ENCODE measurements at regions not wholly inside any gene's neighbourhood (a gene's known extent, or its start where the extent isn't known, plus 50 kb on each side); places are given as distances from the start of the nearest gene placed in this dataset.

- no peak overlapping the region for H2AFZ ChIP-seq (ENCODE audit: low read length)
- H3K79me2 ChIP-seq (ENCODE audit: low read length) = no peaks in the 10 kb centered on the region
- no peak overlapping the region for H3K9ac ChIP-seq (ENCODE audit: low read length)
- no peaks in the 10 kb centered on the region for H3K4me1 ChIP-seq (ENCODE audit: low read length)
- no peaks in the 10 kb centered on the region for H3F3A ChIP-seq (ENCODE audit: insufficient read depth, low read length)
- no peak for DNase-seq
- no peaks in the 10 kb centered on the region for H3K9me2 ChIP-seq (replicated peaks; ENCODE audit: insufficient read depth, low read length)
- no peaks in the 10 kb centered on the region for H3K36me3 ChIP-seq (replicated peaks; ENCODE audit: insufficient read depth, low read length)
- no peak overlapping the region for H3K27ac ChIP-seq (ENCODE audit: low read length)
- H3K9me3 ChIP-seq (replicated peaks; ENCODE audit: insufficient read depth, low read length) = no peaks in the 10 kb centered on the region
- no peak overlapping the region for H3K4me2 ChIP-seq (ENCODE audit: low read depth, low read length)
- no peak for TF ChIP-seq EZH2phosphoT487 (IDR thresholded peaks at IDR 0.05; ENCODE audit: low read length)
- H4K20me1 ChIP-seq (ENCODE audit: insufficient read depth, low read length) = no peaks in the 10 kb centered on the region
- H3K27me3 ChIP-seq (replicated peaks; ENCODE audit: insufficient read depth, low read length) = peaks cover 10% of the 10 kb centered on the region; the same call in 1 of the 2 replicates
- no peak overlapping the region for H3K4me3 ChIP-seq (ENCODE audit: low read length)
Measured at GRCh38 chr6:167672738-167673137, 154.0 kb upstream of the AFDN start.

- H3K4me2 ChIP-seq (ENCODE audit: low read depth, low read length) = no peak overlapping the region
- H4K20me1 ChIP-seq (ENCODE audit: insufficient read depth, low read length) = no peaks in the 10 kb centered on the region
- TF ChIP-seq EZH2 (optimal IDR thresholded peaks at IDR 0.05; ENCODE audit: low read depth, low read length) (no peak), EZH2phosphoT487 (IDR thresholded peaks at IDR 0.05; ENCODE audit: low read length) (no peak)
- H3K9me3 ChIP-seq (replicated peaks; ENCODE audit: insufficient read depth, low read length) = no peaks in the 10 kb centered on the region
- no peak overlapping the region for H2AFZ ChIP-seq (ENCODE audit: low read length)
- no peak overlapping the region for H3K27ac ChIP-seq (ENCODE audit: low read length)
- no peaks in the 10 kb centered on the region for H3K9me2 ChIP-seq (replicated peaks; ENCODE audit: insufficient read depth, low read length)
- no peak overlapping the region for H3K4me3 ChIP-seq (ENCODE audit: low read length)
- H3F3A ChIP-seq (ENCODE audit: insufficient read depth, low read length) = no peaks in the 10 kb centered on the region
- DNase-seq = no peak
- H3K79me2 ChIP-seq (ENCODE audit: low read length) = no peaks in the 10 kb centered on the region
- no peaks in the 10 kb centered on the region for H3K36me3 ChIP-seq (replicated peaks; ENCODE audit: insufficient read depth, low read length)
- H3K9ac ChIP-seq (ENCODE audit: low read length) = no peak overlapping the region
- H3K4me1 ChIP-seq (ENCODE audit: low read length) = no peaks in the 10 kb centered on the region
- peaks cover 18% of the 10 kb centered on the region for H3K27me3 ChIP-seq (replicated peaks; ENCODE audit: insufficient read depth, low read length)
Measured at GRCh38 chr6:167673946-167674345, 152.8 kb upstream of the AFDN start.

- H2AFZ ChIP-seq (ENCODE audit: low read length) = no peak overlapping the region
- no peak overlapping the region for H3K9ac ChIP-seq (ENCODE audit: low read length)
- no peak overlapping the region for H3K27ac ChIP-seq (ENCODE audit: low read length)
- no peaks in the 10 kb centered on the region for H3F3A ChIP-seq (ENCODE audit: insufficient read depth, low read length)
- H3K4me3 ChIP-seq (ENCODE audit: low read length) = no peak overlapping the region
- H4K20me1 ChIP-seq (ENCODE audit: insufficient read depth, low read length) = no peaks in the 10 kb centered on the region
- peaks cover 24% of the 10 kb centered on the region for H3K27me3 ChIP-seq (replicated peaks; ENCODE audit: insufficient read depth, low read length)
- no peak for TF ChIP-seq EZH2 (optimal IDR thresholded peaks at IDR 0.05; ENCODE audit: low read depth, low read length)
- TF ChIP-seq EZH2phosphoT487 (IDR thresholded peaks at IDR 0.05; ENCODE audit: low read length) = no peak
- TF ChIP-seq CTCF (IDR thresholded peaks at IDR 0.05; ENCODE audit: low read length) = no peak
- H3K4me1 ChIP-seq (ENCODE audit: low read length) = no peaks in the 10 kb centered on the region
- H3K9me2 ChIP-seq (replicated peaks; ENCODE audit: insufficient read depth, low read length) = no peaks in the 10 kb centered on the region
- H3K4me2 ChIP-seq (ENCODE audit: low read depth, low read length) = no peak overlapping the region
- DNase-seq = no peak
- H3K9me3 ChIP-seq (replicated peaks; ENCODE audit: insufficient read depth, low read length) = no peaks in the 10 kb centered on the region
- H3K79me2 ChIP-seq (ENCODE audit: low read length) = no peaks in the 10 kb centered on the region
- H3K36me3 ChIP-seq (replicated peaks; ENCODE audit: insufficient read depth, low read length) = no peaks in the 10 kb centered on the region
Measured at GRCh38 chr6:167674486-167674885, 152.2 kb upstream of the AFDN start.

- Histone ChIP-seq H2AFZ (ENCODE audit: low read length) (no peak overlapping the region), H4K20me1 (ENCODE audit: insufficient read depth, low read length) (no peaks in the 10 kb centered on the region), H3K9ac (ENCODE audit: low read length) (no peak overlapping the region), H3K27ac (ENCODE audit: low read length) (no peak overlapping the region), H3K4me3 (ENCODE audit: low read length) (no peak overlapping the region), H3K36me3 (replicated peaks; ENCODE audit: insufficient read depth, low read length) (no peaks in the 10 kb centered on the region), H3K27me3 (replicated peaks; ENCODE audit: insufficient read depth, low read length) (peaks cover 35% of the 10 kb centered on the region), H3K79me2 (ENCODE audit: low read length) (no peaks in the 10 kb centered on the region), H3K9me3 (replicated peaks; ENCODE audit: insufficient read depth, low read length) (no peaks in the 10 kb centered on the region), H3K9me2 (replicated peaks; ENCODE audit: insufficient read depth, low read length) (no peaks in the 10 kb centered on the region), H3K4me2 (ENCODE audit: low read depth, low read length) (no peak overlapping the region), H3F3A (ENCODE audit: insufficient read depth, low read length) (no peaks in the 10 kb centered on the region), H3K4me1 (ENCODE audit: low read length) (no peaks in the 10 kb centered on the region)
- DNase-seq = no peak
- TF ChIP-seq EZH2phosphoT487 (IDR thresholded peaks at IDR 0.05; ENCODE audit: low read length) (no peak), CTCF (IDR thresholded peaks at IDR 0.05; ENCODE audit: low read length) (no peak), EZH2 (optimal IDR thresholded peaks at IDR 0.05; ENCODE audit: low read depth, low read length) (no peak)
Measured at GRCh38 chr6:167676000-167676665, 150.6 kb upstream of the AFDN start.

Measured in MM.1S (cell line).